ENCODE measurements at regions not wholly inside any gene's neighbourhood (a gene's known extent, or its start where the extent isn't known, plus 50 kb on each side); places are given as distances from the start of the nearest gene placed in this dataset.

DNA sequence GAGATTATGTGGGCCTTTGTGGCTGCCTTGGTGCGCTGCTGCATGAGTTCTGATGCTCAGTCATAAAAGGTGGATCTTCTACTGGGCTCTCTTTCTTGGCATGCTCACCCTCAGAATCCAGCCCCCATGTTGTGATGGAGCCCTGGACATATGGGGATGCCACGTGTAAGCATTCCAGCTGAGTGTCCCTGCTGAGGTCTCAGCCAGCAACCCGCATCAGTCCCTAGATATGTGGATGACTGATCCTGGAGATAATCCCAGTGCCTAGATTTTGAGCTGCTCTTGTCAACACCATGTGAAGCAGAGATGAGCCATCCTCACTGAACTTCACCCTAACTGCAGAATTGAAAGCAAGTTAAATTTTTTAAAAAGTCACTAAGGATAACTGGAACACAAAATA, 390.1 kb downstream of the DMRT2 start:
- DNase-seq: no peak
- H3K79me2 ChIP-seq (ENCODE audit: insufficient read depth): no peaks in the 10 kb centered on the region
- ChIA-PET CTCF (no interaction called here), POLR2A (no interaction called here)
- H3K4me3 ChIP-seq (ENCODE audit: low read depth in 2 of 2, low read length in 1 of 2): no peak overlapping the region
- H3K4me2 ChIP-seq: no peak overlapping the region
- WGBS (ENCODE audit: low lambda C conversion rate): 0% methylated on average over 3 of the region's 3 CpGs
- H3K9me3 ChIP-seq: no peaks in the 10 kb centered on the region
- H3K36me3 ChIP-seq (replicated peaks in 1 of 2; ENCODE audit: control insufficient read depth in 1 of 2, insufficient read depth in 2 of 2, low read length in 1 of 2): no peaks in the 10 kb centered on the region
- H3K9me2 ChIP-seq: no peaks in the 10 kb centered on the region
- no peaks in the 10 kb centered on the region for H3K4me1 ChIP-seq (ENCODE audit: control insufficient read depth in 1 of 2, insufficient read depth in 2 of 2, low read depth in 1 of 2, low read length in 1 of 2)
- no peaks in the 10 kb centered on the region for H3K27me3 ChIP-seq (ENCODE audit: insufficient read depth)
- H2AFZ ChIP-seq (ENCODE audit: low read depth): no peak overlapping the region
- H3K27ac ChIP-seq (ENCODE audit: low read depth in 2 of 2, low read length in 1 of 2): no peak overlapping the region
- no peaks in the 10 kb centered on the region for H4K20me1 ChIP-seq (ENCODE audit: insufficient read depth)
- H3F3A ChIP-seq (replicated peaks; ENCODE audit: insufficient read depth): no peaks in the 10 kb centered on the region
- TF ChIP-seq RFX5 (IDR thresholded peaks at IDR 0.05; ENCODE audit: low read length) (no peak), SIN3A (IDR thresholded peaks at IDR 0.05; ENCODE audit: borderline replicate concordance, low read depth, low read length) (no peak), MXI1 (IDR thresholded peaks at IDR 0.05; ENCODE audit: low read depth, low read length) (no peak), GABPA (IDR thresholded peaks at IDR 0.05; ENCODE audit: low read depth) (no peak), JUND (IDR thresholded peaks at IDR 0.05) (no peak), NRF1 (IDR thresholded peaks at IDR 0.05; ENCODE audit: low read depth, low read length) (no peak), SMC3 (IDR thresholded peaks at IDR 0.05; ENCODE audit: low read depth, low read length) (no peak), RXRA (IDR thresholded peaks at IDR 0.05; ENCODE audit: borderline replicate concordance, low read depth) (no peak), FOXM1 (IDR thresholded peaks at IDR 0.05; ENCODE audit: low read depth) (no peak)
- TF ChIP-seq, protein P1, sequence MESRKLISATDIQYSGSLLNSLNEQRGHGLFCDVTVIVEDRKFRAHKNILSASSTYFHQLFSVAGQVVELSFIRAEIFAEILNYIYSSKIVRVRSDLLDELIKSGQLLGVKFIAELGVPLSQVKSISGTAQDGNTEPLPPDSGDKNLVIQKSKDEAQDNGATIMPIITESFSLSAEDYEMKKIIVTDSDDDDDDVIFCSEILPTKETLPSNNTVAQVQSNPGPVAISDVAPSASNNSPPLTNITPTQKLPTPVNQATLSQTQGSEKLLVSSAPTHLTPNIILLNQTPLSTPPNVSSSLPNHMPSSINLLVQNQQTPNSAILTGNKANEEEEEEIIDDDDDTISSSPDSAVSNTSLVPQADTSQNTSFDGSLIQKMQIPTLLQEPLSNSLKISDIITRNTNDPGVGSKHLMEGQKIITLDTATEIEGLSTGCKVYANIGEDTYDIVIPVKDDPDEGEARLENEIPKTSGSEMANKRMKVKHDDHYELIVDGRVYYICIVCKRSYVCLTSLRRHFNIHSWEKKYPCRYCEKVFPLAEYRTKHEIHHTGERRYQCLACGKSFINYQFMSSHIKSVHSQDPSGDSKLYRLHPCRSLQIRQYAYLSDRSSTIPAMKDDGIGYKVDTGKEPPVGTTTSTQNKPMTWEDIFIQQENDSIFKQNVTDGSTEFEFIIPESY (IDR thresholded peaks at IDR 0.05; ENCODE audit: borderline replicate concordance, low read depth): no peak
- TF ChIP-seq, protein P2, sequence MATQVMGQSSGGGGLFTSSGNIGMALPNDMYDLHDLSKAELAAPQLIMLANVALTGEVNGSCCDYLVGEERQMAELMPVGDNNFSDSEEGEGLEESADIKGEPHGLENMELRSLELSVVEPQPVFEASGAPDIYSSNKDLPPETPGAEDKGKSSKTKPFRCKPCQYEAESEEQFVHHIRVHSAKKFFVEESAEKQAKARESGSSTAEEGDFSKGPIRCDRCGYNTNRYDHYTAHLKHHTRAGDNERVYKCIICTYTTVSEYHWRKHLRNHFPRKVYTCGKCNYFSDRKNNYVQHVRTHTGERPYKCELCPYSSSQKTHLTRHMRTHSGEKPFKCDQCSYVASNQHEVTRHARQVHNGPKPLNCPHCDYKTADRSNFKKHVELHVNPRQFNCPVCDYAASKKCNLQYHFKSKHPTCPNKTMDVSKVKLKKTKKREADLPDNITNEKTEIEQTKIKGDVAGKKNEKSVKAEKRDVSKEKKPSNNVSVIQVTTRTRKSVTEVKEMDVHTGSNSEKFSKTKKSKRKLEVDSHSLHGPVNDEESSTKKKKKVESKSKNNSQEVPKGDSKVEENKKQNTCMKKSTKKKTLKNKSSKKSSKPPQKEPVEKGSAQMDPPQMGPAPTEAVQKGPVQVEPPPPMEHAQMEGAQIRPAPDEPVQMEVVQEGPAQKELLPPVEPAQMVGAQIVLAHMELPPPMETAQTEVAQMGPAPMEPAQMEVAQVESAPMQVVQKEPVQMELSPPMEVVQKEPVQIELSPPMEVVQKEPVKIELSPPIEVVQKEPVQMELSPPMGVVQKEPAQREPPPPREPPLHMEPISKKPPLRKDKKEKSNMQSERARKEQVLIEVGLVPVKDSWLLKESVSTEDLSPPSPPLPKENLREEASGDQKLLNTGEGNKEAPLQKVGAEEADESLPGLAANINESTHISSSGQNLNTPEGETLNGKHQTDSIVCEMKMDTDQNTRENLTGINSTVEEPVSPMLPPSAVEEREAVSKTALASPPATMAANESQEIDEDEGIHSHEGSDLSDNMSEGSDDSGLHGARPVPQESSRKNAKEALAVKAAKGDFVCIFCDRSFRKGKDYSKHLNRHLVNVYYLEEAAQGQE (IDR thresholded peaks at IDR 0.05; ENCODE audit: low read depth, low read length): no peak
- TF ChIP-seq, protein P3, sequence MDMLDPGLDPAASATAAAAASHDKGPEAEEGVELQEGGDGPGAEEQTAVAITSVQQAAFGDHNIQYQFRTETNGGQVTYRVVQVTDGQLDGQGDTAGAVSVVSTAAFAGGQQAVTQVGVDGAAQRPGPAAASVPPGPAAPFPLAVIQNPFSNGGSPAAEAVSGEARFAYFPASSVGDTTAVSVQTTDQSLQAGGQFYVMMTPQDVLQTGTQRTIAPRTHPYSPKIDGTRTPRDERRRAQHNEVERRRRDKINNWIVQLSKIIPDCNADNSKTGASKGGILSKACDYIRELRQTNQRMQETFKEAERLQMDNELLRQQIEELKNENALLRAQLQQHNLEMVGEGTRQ (IDR thresholded peaks at IDR 0.05; ENCODE audit: borderline replicate concordance, low read depth, low read length): no peak
- no peak overlapping the region for H3K9ac ChIP-seq

DNA sequence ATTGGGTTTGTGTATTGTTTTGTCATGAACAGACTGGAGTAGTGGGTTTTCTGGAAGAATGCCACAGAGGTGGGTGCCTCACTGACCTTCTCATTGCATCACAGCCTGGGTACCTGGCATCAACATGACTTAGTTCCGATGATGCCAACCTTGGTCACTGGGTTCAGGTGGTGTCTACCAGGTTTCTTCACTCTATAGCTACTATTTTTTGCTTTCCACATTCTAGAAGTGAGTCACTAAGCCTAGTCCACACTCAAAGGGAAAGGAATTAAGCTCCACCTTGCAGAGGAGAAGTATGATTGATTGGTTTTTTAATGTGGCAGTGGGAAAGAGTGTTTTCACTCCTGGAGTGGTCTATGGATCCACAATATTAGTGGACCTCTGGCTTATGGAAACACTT, 391.9 kb downstream of the DMRT2 start:
- no peak for TF ChIP-seq YY1 (IDR thresholded peaks at IDR 0.05; ENCODE audit: low read depth)
- H3F3A ChIP-seq (replicated peaks; ENCODE audit: insufficient read depth): no peaks in the 10 kb centered on the region
- no peak overlapping the region for H3K27ac ChIP-seq (ENCODE audit: low read depth in 2 of 2, low read length in 1 of 2)
- DNase-seq: no peak
- H3K9me3 ChIP-seq: no peaks in the 10 kb centered on the region
- no peaks in the 10 kb centered on the region for H3K36me3 ChIP-seq (replicated peaks in 1 of 2; ENCODE audit: control insufficient read depth in 1 of 2, insufficient read depth in 2 of 2, low read length in 1 of 2)
- H3K4me1 ChIP-seq (ENCODE audit: control insufficient read depth in 1 of 2, insufficient read depth in 2 of 2, low read depth in 1 of 2, low read length in 1 of 2): no peaks in the 10 kb centered on the region
- no peak overlapping the region for H3K9ac ChIP-seq
- H3K4me2 ChIP-seq: no peak overlapping the region
- ChIA-PET POLR2A (no interaction called here), CTCF (no interaction called here)
- no peaks in the 10 kb centered on the region for H3K27me3 ChIP-seq (ENCODE audit: insufficient read depth)
- 0% methylated on average over 1 of the region's 1 CpG for WGBS (ENCODE audit: low lambda C conversion rate)
- H3K9me2 ChIP-seq: no peaks in the 10 kb centered on the region
- no peaks in the 10 kb centered on the region for H3K79me2 ChIP-seq (ENCODE audit: insufficient read depth)
- H2AFZ ChIP-seq (ENCODE audit: low read depth): no peak overlapping the region
- H4K20me1 ChIP-seq (ENCODE audit: insufficient read depth): no peaks in the 10 kb centered on the region
- no peak overlapping the region for H3K4me3 ChIP-seq (ENCODE audit: low read depth in 2 of 2, low read length in 1 of 2)
